ENCODE measurements at regions not wholly inside any gene's neighbourhood (a gene's known extent, or its start where the extent isn't known, plus 50 kb on each side); places are given as distances from the start of the nearest gene placed in this dataset.
A peak's percentile ranks its signal among the peaks of the same experiment; 100 is the strongest.

DNA sequence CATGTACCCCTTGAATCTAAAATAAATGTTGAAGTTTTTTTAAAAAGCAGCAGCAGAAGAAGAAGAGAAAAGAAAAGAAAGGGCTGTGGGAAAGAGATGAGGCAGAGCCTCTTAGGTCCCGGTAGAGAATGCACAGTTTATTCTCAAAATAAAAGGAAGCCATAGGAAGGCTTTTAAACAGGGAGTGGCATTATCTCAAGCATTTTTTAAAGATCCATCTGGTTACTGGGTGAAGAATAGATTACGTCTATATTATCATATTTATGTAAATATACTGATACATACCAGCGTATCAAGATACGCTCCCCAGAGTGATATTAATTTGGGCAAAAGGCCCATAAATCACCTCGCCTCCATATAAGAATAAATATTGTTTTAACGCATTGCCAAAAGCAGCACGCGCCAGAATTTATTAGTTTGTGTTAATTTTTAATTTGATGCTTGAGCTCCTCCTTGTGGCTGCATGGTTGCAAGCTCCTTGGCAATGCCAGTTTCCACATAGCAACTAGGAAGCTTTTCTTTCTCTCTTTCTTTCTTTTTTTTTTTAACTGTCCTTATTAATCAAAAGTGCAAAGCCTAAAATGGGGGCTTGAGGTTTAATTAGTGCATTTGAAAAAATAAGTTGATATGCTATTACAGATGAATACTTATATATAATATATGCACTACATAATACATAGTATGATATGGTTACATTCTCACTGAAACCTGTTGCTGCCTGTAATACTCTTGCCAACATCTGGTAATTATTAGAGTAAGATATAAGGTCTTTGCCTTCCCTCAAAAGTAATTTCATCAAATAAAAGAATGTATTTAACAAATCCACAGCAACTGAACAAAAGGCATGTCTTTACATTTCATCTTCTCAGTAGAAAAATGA is 242.8 kb upstream of the UBE2E2 start:
- H3K9me3 ChIP-seq: no peaks in the 10 kb centered on the region
- no peak overlapping the region for H3K27ac ChIP-seq
- TF ChIP-seq, protein P1, sequence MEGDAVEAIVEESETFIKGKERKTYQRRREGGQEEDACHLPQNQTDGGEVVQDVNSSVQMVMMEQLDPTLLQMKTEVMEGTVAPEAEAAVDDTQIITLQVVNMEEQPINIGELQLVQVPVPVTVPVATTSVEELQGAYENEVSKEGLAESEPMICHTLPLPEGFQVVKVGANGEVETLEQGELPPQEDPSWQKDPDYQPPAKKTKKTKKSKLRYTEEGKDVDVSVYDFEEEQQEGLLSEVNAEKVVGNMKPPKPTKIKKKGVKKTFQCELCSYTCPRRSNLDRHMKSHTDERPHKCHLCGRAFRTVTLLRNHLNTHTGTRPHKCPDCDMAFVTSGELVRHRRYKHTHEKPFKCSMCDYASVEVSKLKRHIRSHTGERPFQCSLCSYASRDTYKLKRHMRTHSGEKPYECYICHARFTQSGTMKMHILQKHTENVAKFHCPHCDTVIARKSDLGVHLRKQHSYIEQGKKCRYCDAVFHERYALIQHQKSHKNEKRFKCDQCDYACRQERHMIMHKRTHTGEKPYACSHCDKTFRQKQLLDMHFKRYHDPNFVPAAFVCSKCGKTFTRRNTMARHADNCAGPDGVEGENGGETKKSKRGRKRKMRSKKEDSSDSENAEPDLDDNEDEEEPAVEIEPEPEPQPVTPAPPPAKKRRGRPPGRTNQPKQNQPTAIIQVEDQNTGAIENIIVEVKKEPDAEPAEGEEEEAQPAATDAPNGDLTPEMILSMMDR (IDR thresholded peaks at IDR 0.05): peak; percentile 58 to 66
- H3K4me3 ChIP-seq: no peak overlapping the region
- DNase-seq (peak in 2 of 4 donors; percentile 70 to 79), ATAC-seq (peak; percentile 83)
- H3K36me3 ChIP-seq: no peaks in the 10 kb centered on the region
- intact Hi-C loops (cut with DNase I): no loop called here
- peaks cover 0 to 3% of the 10 kb centered on the region in 2 donors for H3K4me1 ChIP-seq
- no peaks in the 10 kb centered on the region for H3K27me3 ChIP-seq

DNA sequence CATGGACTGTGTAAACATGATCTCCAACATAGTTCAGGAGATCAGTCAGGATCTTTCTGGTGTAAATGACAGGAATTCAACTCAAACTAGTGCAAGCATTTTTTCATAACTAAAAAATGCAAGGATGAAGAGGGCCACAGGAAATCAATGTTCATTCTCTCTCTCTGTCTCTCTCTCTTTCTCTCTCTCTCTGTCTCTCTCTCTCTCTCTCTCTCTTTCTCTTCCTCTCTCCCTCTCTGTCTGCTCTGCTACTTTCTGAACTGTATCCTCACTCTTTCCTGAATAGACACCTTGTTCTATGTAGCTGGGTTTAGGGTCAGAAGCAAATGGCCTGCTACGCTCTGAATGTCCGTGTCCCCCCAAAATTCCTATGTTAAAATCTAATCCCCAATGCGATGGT is 240.9 kb upstream of the UBE2E2 start:
- Histone ChIP-seq H3K27me3 (no peaks in the 10 kb centered on the region), H3K36me3 (no peaks in the 10 kb centered on the region), H3K4me1 (peaks cover 0 to 3% of the 10 kb centered on the region in 2 donors), H3K4me3 (no peak overlapping the region), H3K9me3 (no peaks in the 10 kb centered on the region), H3K27ac (no peak overlapping the region)
- DNase-seq (no peak), ATAC-seq (no peak)
- intact Hi-C loops (cut with DNase I): no loop called here
- TF ChIP-seq, protein P1 (IDR thresholded peaks at IDR 0.05): no peak

DNA sequence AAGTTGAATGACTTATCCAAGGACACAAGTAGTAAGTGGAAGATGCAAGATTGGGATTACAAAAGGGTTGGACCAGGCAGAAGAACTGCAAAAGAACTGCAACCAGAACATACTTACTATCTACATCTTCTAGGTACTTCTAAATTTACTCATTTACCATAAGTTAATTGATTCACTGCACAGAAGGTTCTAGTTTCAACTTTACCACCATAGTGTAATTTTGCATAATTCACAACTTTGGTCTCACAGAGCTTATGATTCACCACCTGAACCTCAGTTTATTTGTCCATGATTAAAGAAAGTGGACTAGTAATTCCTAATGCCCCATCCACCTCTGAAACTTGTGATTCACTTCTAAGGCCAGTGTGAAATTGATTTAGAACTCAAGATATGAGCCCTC is 236.8 kb upstream of the UBE2E2 start:
- no peak for ATAC-seq
- no peak for DNase-seq
- H3K4me3 ChIP-seq: no peak overlapping the region
- no peak overlapping the region for H3K27ac ChIP-seq
- no peaks in the 10 kb centered on the region for H3K36me3 ChIP-seq
- TF ChIP-seq, protein P1 (IDR thresholded peaks at IDR 0.05): no peak
- H3K27me3 ChIP-seq: no peaks in the 10 kb centered on the region
- no peaks in the 10 kb centered on the region for H3K9me3 ChIP-seq
- no peaks in the 10 kb centered on the region for H3K4me1 ChIP-seq
- intact Hi-C loops (cut with DNase I): no loop called here

DNA sequence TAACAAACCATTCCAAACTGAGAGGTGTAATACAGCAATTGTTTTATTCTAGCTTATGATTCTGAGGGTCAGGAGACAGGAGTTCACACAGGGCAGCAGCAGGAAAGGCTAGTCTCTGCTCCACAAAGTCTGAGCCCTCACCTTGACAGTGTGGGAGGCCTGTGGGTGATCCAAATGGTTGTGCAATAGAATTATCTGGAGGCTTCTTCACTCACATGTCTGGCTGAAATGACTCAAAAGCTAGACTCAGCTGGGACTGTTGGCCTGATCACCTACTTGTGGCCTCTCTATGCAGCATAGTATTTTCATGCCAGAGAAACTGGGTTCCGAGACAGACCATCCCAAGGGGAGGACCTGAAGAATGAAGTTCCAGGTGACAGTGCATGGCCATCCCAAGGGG is 233.9 kb upstream of the UBE2E2 start:
- Histone ChIP-seq H3K4me3 (no peak overlapping the region), H3K4me1 (no peaks in the 10 kb centered on the region), H3K27ac (no peak overlapping the region), H3K36me3 (no peaks in the 10 kb centered on the region), H3K9me3 (no peaks in the 10 kb centered on the region), H3K27me3 (no peaks in the 10 kb centered on the region)
- TF ChIP-seq, protein P1 (IDR thresholded peaks at IDR 0.05): no peak
- DNase-seq (no peak), ATAC-seq (no peak)
- intact Hi-C loops (cut with DNase I): no loop called here

DNA sequence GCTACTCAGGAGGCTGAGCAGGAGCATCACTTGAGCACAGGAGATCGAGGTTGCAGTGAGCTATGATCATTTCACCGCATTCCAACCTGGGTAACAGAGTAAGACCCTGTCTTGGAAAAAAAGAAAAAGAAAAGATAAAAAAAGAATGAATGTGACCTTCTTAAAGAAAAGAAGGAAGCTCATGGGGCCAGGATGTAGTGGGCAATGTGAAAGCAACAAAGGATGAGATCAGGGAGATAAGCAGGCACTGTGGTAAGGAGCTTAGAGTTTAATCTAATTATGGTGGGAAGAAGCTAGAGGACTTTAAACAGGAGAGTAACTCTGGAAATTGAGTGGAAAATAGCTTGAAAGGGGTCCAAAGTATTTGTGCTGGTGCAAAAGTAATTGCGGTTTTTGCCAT is 231.6 kb upstream of the UBE2E2 start:
- no peak for DNase-seq
- TF ChIP-seq, protein P1 (IDR thresholded peaks at IDR 0.05): no peak
- Histone ChIP-seq H3K9me3 (no peaks in the 10 kb centered on the region), H3K4me1 (no peaks in the 10 kb centered on the region), H3K4me3 (no peak overlapping the region), H3K36me3 (no peaks in the 10 kb centered on the region), H3K27ac (no peak overlapping the region), H3K27me3 (no peaks in the 10 kb centered on the region)
- intact Hi-C loops (cut with DNase I): no loop called here
- ATAC-seq: no peak

All from left lung (tissue), 4 donors.